Neutrophil (primary cell): ENCODE measurements at regions not wholly inside any gene's neighbourhood (a gene's known extent, or its start where the extent isn't known, plus 50 kb on each side); places are given as distances from the start of the nearest gene placed in this dataset.

Experiments used
- H3K27ac ChIP-seq: fragments of 200-600 bp; sonication (generic); 2 replicates; pipeline ENCODE4 v1.5.1; 2016; ENCODE audit warnings: mild to moderate bottlenecking, moderate library complexity
- H3K27me3 ChIP-seq: fragments of 200-600 bp; sonication (generic); 2 replicates; pipeline ENCODE4 v1.6.0; 2016; ENCODE audit warnings: mild to moderate bottlenecking
- H3K36me3 ChIP-seq: fragments of 200-600 bp; sonication (generic); 2 replicates; pipeline ENCODE4 v1.5.1; 2017
- H3K4me1 ChIP-seq, 2 experiments: fragments of 200-600 bp in 1 of 2; sonication (generic) in 1 of 2; 1 replicate in 1 of 2; 2 replicates in 1 of 2; pipeline versions ENCODE4 v1.5.1 to v1.6.1; 2013 to 2016; ENCODE audit warnings: low read depth in 1 of 2, low read length in 1 of 2, mild to moderate bottlenecking in 1 of 2, moderate library complexity in 1 of 2; ENCODE audit not compliant: control insufficient read depth in 1 of 2, insufficient read depth in 1 of 2
- H3K4me3 ChIP-seq, 2 experiments: fragments of 200-600 bp in 1 of 2; sonication (generic) in 1 of 2; 1 replicate in 1 of 2; 2 replicates in 1 of 2; pipeline ENCODE4 v1.5.1; 2013 to 2016; ENCODE audit warnings: low read depth in 1 of 2, low read length in 1 of 2, mild to moderate bottlenecking in 1 of 2, moderate library complexity in 1 of 2
- H3K9me3 ChIP-seq: fragments of 200-600 bp; sonication (generic); 2 replicates; pipeline ENCODE4 v1.5.1; 2016
- TF ChIP-seq, protein P1 (sequence below): fragments of 200-600 bp; sonication (generic); IDR thresholded peaks from 2 replicates; pipeline ENCODE4 v1.5.1; 2016; ENCODE audit warnings: antibody characterized with exemption

DNA sequence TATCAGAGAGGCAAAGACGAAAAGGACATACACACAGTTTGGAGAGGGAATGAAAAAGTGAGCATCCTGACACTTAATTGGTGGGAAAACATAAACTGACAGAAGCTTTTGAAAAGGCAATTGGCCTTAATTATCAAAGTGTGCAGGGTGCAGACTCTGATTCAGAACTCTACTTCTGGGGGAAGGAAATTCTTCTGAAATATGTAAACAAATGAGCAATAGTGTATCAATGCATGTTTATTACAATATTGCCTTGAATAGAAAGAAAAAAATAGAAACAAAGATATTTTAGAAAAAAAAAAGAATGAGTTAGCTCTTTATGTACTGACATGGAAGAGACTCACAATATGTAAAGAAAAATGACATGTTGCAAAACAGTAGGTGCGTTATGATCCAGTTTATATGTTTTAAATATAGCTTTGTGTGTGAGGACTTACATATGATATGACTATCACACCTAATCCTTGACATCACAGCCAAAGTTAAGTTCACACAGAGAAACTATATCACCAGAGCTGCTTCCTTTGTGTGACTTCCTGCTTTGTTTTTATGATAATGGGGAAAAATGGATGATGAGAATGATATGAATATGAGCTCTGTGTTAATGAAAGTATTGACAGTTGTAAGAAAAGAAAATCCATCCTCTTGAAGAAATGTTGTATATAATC is 182.4 kb downstream of the KCTD12 start:
- Histone ChIP-seq H3K4me3 (no peak overlapping the region), H3K27ac (no peak overlapping the region), H3K36me3 (no peaks in the 10 kb centered on the region), H3K4me1 (no peaks in the 10 kb centered on the region), H3K9me3 (no peaks in the 10 kb centered on the region), H3K27me3 (no peaks in the 10 kb centered on the region)
- TF ChIP-seq, protein P1, sequence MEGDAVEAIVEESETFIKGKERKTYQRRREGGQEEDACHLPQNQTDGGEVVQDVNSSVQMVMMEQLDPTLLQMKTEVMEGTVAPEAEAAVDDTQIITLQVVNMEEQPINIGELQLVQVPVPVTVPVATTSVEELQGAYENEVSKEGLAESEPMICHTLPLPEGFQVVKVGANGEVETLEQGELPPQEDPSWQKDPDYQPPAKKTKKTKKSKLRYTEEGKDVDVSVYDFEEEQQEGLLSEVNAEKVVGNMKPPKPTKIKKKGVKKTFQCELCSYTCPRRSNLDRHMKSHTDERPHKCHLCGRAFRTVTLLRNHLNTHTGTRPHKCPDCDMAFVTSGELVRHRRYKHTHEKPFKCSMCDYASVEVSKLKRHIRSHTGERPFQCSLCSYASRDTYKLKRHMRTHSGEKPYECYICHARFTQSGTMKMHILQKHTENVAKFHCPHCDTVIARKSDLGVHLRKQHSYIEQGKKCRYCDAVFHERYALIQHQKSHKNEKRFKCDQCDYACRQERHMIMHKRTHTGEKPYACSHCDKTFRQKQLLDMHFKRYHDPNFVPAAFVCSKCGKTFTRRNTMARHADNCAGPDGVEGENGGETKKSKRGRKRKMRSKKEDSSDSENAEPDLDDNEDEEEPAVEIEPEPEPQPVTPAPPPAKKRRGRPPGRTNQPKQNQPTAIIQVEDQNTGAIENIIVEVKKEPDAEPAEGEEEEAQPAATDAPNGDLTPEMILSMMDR = no peak

DNA sequence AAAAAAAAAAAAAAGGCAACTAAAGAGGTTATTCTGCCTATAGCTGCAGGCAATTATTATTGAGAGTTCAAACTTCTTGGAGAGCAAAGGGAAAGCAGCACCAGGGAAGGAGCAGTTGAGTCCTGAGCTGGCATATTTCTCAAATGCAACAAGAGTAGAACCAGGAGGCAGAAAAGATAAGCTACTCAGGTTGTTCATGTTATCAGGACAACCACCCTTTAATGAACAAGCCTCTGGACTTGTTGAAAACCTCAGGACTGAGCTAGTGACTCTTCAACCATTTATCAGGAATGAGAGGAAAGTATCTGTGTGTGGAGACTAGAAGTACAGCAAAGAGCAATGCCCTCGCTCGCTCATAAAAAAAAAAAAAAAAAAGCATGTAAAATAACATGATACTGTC is 183.0 kb downstream of the KCTD12 start:
- TF ChIP-seq, protein P1 = no peak
- H3K4me1 ChIP-seq = no peaks in the 10 kb centered on the region
- no peaks in the 10 kb centered on the region for H3K36me3 ChIP-seq
- H3K27me3 ChIP-seq = no peaks in the 10 kb centered on the region
- H3K27ac ChIP-seq = no peak overlapping the region
- H3K9me3 ChIP-seq = no peaks in the 10 kb centered on the region
- H3K4me3 ChIP-seq = no peak overlapping the region

DNA sequence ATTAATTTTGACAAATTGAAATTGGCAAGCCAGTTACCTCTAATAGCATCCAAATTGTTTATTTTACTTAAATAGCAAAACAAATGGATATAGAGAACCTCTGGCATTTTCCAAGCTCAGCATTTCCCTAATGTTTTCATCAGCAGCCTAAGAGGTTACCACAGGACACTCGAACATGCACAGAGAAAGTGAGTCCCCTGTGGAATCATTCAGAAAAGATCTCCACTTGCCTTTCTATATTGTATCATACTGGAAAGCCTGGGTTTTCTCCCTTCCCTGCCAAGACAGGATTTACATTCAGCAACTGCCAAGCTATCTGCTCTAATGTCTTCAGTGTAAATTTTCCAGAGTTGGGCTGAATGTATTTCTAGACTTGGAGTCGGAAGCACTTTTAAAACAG is 188.9 kb downstream of the KCTD12 start:
- TF ChIP-seq, protein P1 = no peak

DNA sequence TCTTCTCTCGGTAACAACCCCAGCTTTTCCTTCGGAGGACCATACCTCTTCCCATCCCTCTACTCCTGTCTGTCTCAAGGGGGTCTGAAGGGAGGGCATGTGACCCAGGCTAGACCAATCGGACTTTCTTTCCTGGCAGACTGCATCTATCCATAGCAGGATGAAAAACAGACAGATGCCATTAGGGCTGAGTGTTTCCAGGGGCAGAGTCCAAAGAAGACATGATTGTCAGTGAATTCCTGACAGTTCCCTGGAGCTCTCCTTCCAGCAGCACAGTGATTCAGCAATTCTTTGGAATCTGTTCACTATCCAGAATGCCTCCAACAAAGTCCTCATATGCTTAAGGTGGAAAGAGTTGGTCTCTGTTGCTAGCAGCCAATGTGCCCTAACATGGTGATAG is 189.8 kb downstream of the KCTD12 start:
- no peaks in the 10 kb centered on the region for H3K36me3 ChIP-seq
- TF ChIP-seq, protein P1 = no peak
- no peak overlapping the region for H3K27ac ChIP-seq
- no peaks in the 10 kb centered on the region for H3K9me3 ChIP-seq
- no peaks in the 10 kb centered on the region for H3K27me3 ChIP-seq
- no peaks in the 10 kb centered on the region for H3K4me1 ChIP-seq
- H3K4me3 ChIP-seq = no peak overlapping the region

More for the DNA sequence above, 188.9 kb downstream of the KCTD12 start:
- no peaks in the 10 kb centered on the region for H3K9me3 ChIP-seq
- no peak overlapping the region for H3K27ac ChIP-seq
- H3K4me3 ChIP-seq = no peak overlapping the region
- H3K36me3 ChIP-seq = no peaks in the 10 kb centered on the region
- no peaks in the 10 kb centered on the region for H3K27me3 ChIP-seq
- no peaks in the 10 kb centered on the region for H3K4me1 ChIP-seq

DNA sequence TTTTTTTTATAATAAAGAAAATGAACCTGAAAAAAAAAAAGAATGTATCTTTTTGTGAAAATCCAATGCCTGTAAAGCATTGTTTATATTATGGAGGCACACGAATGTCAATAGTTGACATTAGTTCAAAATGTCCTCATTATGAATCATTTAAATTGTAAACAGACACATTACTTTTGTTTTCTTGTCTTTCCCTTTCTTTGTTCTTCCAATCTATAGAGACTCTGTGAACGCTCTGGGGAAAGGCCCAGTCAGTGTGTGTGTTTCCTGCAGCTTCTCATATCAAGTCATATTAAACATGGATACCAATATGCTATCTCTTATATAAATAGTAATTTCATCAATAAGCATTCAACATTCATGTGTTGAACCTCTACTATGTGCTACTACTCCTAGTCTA is 193.1 kb downstream of the KCTD12 start:
- H3K27me3 ChIP-seq = no peaks in the 10 kb centered on the region
- H3K4me1 ChIP-seq = no peaks in the 10 kb centered on the region
- H3K9me3 ChIP-seq = no peaks in the 10 kb centered on the region
- H3K4me3 ChIP-seq = no peak overlapping the region
- no peaks in the 10 kb centered on the region for H3K36me3 ChIP-seq
- TF ChIP-seq, protein P1 = no peak
- H3K27ac ChIP-seq = no peak overlapping the region
